ENCODE measurements at regions not wholly inside any gene's neighbourhood (a gene's known extent, or its start where the extent isn't known, plus 50 kb on each side); places are given as distances from the start of the nearest gene placed in this dataset.

- H3K27me3 Mint-ChIP-seq (ENCODE audit: insufficient read depth), result no peaks in the 10 kb centered on the region
- H3K4me1 Mint-ChIP-seq (ENCODE audit: low read depth), result peaks cover 28% of the 10 kb centered on the region
- H3K27ac Mint-ChIP-seq, result no peak overlapping the region
- peaks cover 23% of the 10 kb centered on the region for H3K36me3 Mint-ChIP-seq (ENCODE audit: low read depth)
- TF ChIP-seq CTCF (IDR thresholded peaks at IDR 0.05), result no peak
- no peak for DNase-seq
- H3K9me3 Mint-ChIP-seq, result peaks cover 17% of the 10 kb centered on the region
- H3K4me3 Mint-ChIP-seq, result no peak overlapping the region
Observed at GRCh38 chr18:73966954-73967353, 180.7 kb downstream of the FBXO15 start.

DNA sequence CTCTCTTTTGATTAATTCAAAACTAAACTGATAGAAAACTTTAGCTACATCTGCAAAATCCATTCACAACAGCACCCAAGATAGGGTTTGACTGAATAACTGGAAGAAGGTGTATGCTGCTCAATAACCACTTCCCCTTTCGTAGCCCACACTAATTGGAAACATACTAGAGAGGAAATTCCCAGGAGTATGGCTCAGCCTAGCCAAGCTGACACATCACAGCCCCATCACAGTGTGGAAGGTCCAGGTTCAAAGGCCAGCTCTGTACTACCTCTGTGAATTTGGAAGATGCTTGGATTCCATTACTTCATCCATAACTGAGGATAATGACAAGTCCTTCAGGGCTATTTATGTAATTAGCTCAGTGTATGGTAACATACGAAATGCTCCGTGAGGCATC is 185.4 kb downstream of the FBXO15 start:
- Mint-ChIP-seq H3K9me3 (peaks cover 17% of the 10 kb centered on the region), H3K4me3 (peak overlapping the region; percentile 16), H3K4me1 (ENCODE audit: low read depth) (peaks cover 40% of the 10 kb centered on the region), H3K27me3 (ENCODE audit: insufficient read depth) (peaks cover 2% of the 10 kb centered on the region; the same call in 1 of the 2 replicates), H3K27ac (peak overlapping the region; percentile 71), H3K36me3 (ENCODE audit: low read depth) (peaks cover 23% of the 10 kb centered on the region)
- no peak for TF ChIP-seq CTCF (IDR thresholded peaks at IDR 0.05)
- DNase-seq, result peak; percentile 71

GRCh38 chr18:73961804-73962203 is 185.8 kb downstream of the FBXO15 start:
- peaks cover 23% of the 10 kb centered on the region for H3K36me3 Mint-ChIP-seq (ENCODE audit: low read depth)
- DNase-seq, result no peak
- H3K27ac Mint-ChIP-seq, result peak overlapping the region; percentile 71
- TF ChIP-seq CTCF (IDR thresholded peaks at IDR 0.05), result no peak
- H3K4me1 Mint-ChIP-seq (ENCODE audit: low read depth), result peaks cover 40% of the 10 kb centered on the region
- H3K9me3 Mint-ChIP-seq, result peaks cover 17% of the 10 kb centered on the region
- H3K27me3 Mint-ChIP-seq (ENCODE audit: insufficient read depth), result peaks cover 2% of the 10 kb centered on the region; the same call in 1 of the 2 replicates
- peak overlapping the region; percentile 16; the same call in 1 of the 2 replicates for H3K4me3 Mint-ChIP-seq

DNA sequence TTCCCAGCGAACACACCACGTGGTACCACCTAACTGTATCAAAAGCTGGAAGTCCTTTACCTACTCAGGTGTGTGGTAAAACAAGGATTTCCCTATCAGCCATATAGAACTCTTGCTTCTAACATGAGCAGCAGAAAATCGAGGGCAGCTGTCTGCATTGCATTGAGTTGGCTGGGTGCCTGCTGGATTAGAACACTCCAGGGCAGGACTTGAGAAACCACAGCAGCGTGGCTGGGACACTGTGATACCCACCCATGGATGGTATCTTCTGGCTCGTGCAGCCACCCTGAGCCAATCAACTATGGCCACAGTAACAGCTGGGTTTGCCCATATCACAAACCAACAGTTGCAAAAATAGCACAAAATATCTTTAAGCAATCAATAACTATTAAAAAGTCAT is 188.3 kb downstream of the FBXO15 start:
- H3K27me3 Mint-ChIP-seq (ENCODE audit: insufficient read depth), result peaks cover 2% of the 10 kb centered on the region
- H3K27ac Mint-ChIP-seq, result no peak overlapping the region
- no peak for TF ChIP-seq CTCF (IDR thresholded peaks at IDR 0.05)
- peaks cover 8% of the 10 kb centered on the region for H3K9me3 Mint-ChIP-seq
- peaks cover 8% of the 10 kb centered on the region; the same call in 1 of the 2 replicates for H3K36me3 Mint-ChIP-seq (ENCODE audit: low read depth)
- DNase-seq, result no peak
- no peak overlapping the region for H3K4me3 Mint-ChIP-seq
- H3K4me1 Mint-ChIP-seq (ENCODE audit: low read depth), result peaks cover 40% of the 10 kb centered on the region

DNA sequence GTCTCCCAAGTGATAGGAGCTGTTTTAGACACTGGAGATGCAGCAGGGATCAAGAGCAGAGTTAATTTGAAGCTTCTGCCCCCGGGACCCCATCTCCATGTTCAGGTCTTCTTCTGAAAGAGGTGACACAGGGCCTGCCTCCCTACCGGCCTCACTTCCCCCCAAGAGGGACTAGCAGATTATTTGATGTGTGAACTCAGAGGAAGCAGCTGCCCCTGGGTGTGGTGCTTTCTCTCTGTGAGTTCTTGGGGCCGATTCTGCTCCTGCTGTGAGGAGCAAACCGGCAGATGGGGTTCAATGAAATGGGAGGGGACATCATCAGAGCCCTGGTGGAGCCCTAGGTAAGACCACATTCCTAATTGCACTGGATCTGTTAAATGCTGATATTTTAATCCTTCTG is 193.4 kb downstream of the FBXO15 start:
- TF ChIP-seq CTCF (IDR thresholded peaks at IDR 0.05), result no peak
- peaks cover 2% of the 10 kb centered on the region for H3K27me3 Mint-ChIP-seq (ENCODE audit: insufficient read depth)
- no peaks in the 10 kb centered on the region for H3K36me3 Mint-ChIP-seq (ENCODE audit: low read depth)
- H3K27ac Mint-ChIP-seq, result no peak overlapping the region
- DNase-seq, result no peak
- H3K4me3 Mint-ChIP-seq, result no peak overlapping the region
- H3K9me3 Mint-ChIP-seq, result no peaks in the 10 kb centered on the region
- H3K4me1 Mint-ChIP-seq (ENCODE audit: low read depth), result peaks cover 32% of the 10 kb centered on the region

Measured in HFFc6 (cell line).